ENCODE measurements at regions not wholly inside any gene's neighbourhood (a gene's known extent, or its start where the extent isn't known, plus 50 kb on each side); places are given as distances from the start of the nearest gene placed in this dataset.

- TF ChIP-seq CTCF (IDR thresholded peaks at IDR 0.05) = no peak
- TF ChIP-seq POLR2A (IDR thresholded peaks at IDR 0.05) = no peak
Measured at GRCh38 chr2:228838819-228839218, 432.3 kb downstream of the PID1 start.

Measured in thyroid gland (tissue), 4 donors.